Ovary (tissue), 7 donors: ENCODE measurements at regions not wholly inside any gene's neighbourhood (a gene's known extent, or its start where the extent isn't known, plus 50 kb on each side); places are given as distances from the start of the nearest gene placed in this dataset.

Experiments used
- DNase-seq, 5 donors: peaks; one replicate each; pipeline ENCODE4 v3.0.0-alpha.2; 2019 to 2020
- H3K27ac ChIP-seq, 2 donors: fragments of 200-600 bp; one replicate each; pipeline versions ENCODE4 v1.5.1 to v1.8.0; 2019 to 2022
- H3K27me3 ChIP-seq: fragments of 200-600 bp; one replicate; pipeline ENCODE4 v1.8.0; 2022
- H3K36me3 ChIP-seq: fragments of 200-600 bp; sonication (generic); one replicate; pipeline ENCODE4 v1.5.1; 2019
- H3K4me1 ChIP-seq: one replicate; pipeline ENCODE4 v1.8.1; 2013; ENCODE audit warnings: mild to moderate bottlenecking, moderate library complexity; ENCODE audit not compliant: insufficient read depth
- H3K4me3 ChIP-seq: fragments of 200-600 bp; sonication (generic); one replicate; pipeline ENCODE4 v1.5.1; 2017
- H3K9me3 ChIP-seq, 2 donors: fragments of 200-600 bp in 1 of 2; sonication (generic) in 1 of 2; one replicate each; pipeline versions ENCODE4 v1.5.1 to v1.8.1; 2013 to 2019; ENCODE audit warnings: mild to moderate bottlenecking in 1 of 2, moderate library complexity in 1 of 2
- CTCF ChIP-seq, 3 donors: fragments of 450-650 bp in 2 of 3; fragments of 200-600 bp in 1 of 3; IDR thresholded peaks; one replicate each; pipeline versions ENCODE4 v1.5.1 to v1.8.0; 2016 to 2022; ENCODE audit warnings: antibody characterized with exemption in 3 of 3, mild to moderate bottlenecking in 1 of 3
- EP300 ChIP-seq: sonication (generic); formaldehyde crosslinking; IDR thresholded peaks from one replicate; pipeline ENCODE4 v1.6.1; 2017; ENCODE audit warnings: antibody characterized with exemption
- POLR2A ChIP-seq: fragments of 450-650 bp; IDR thresholded peaks from one replicate; pipeline ENCODE4 v1.6.1; 2017; ENCODE audit warnings: antibody characterized with exemption, mild to moderate bottlenecking, moderate library complexity
- WGBS, 3 donors: extraction: QIAGEN DNeasy Blood & Tissue Kit in 1 of 3; methylation state at CpG; one replicate each; pipeline versions ENCODE4 v1.1.5 to v1.1.7; 2013 to 2017; 5-methylcytosine and 5-hydroxymethylcytosine counted together
- intact Hi-C, 4 donors: fragments of 100-400 bp; cut with DNase I; formaldehyde crosslinking; loops; one replicate each; pipeline versions ENCODE4 v1.11.0 to v1.15.1; 2022 to 2023
- donor health status: DM: no; HTN: no; CAD: no; lungs with moderate emphysema.
- donor health status: DM: no; HTN: no; CAD: no.
- donor health status: Bipolar disorder and iron deficiency.
- donor health status: DM: no; HTN: no; CAD: no.
- donor health status: DM: yes; HTN: yes; CAD: no.

DNA sequence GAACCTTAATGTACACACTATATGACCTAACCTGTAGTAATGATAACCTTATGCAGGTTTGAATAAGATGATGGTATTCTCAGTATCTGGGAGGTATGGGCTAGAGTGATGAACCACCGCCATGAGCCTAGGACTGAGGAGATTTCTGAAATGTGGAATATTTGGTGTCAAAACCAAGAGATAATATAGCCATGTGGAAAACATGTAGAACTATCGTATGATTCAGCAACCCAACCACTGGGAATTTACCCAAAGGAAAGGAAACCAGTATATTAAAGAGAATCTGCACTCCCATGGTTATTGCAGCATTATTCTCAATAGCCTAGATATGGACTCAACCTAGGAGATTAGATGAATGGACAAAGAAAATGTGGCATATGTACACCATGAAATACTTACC, 271.7 kb upstream of the BTG1 start:
- no peaks in the 10 kb centered on the region for H3K27me3 ChIP-seq
- TF ChIP-seq CTCF (IDR thresholded peaks at IDR 0.05) (no peak), EP300 (no peak), POLR2A (no peak)
- no peak overlapping the region for H3K27ac ChIP-seq
- H3K9me3 ChIP-seq = no peaks in the 10 kb centered on the region
- H3K4me1 ChIP-seq = no peaks in the 10 kb centered on the region
- WGBS, 3 donors = 94 to 100% (median 97%) methylated on average over 2 of the region's 2 CpGs
- intact Hi-C loops = no loop called here
- DNase-seq = no peak
- no peak overlapping the region for H3K4me3 ChIP-seq
- no peaks in the 10 kb centered on the region for H3K36me3 ChIP-seq

- Histone ChIP-seq H3K27ac (no peak overlapping the region), H3K27me3 (no peaks in the 10 kb centered on the region), H3K9me3 (no peaks in the 10 kb centered on the region), H3K36me3 (no peaks in the 10 kb centered on the region), H3K4me1 (no peaks in the 10 kb centered on the region), H3K4me3 (no peak overlapping the region)
- TF ChIP-seq EP300 (no peak), CTCF (IDR thresholded peaks at IDR 0.05) (no peak), POLR2A (no peak)
- DNase-seq = no peak
- intact Hi-C loops = no loop called here
- 63 to 78% (median 69%) methylated on average over 4 of the region's 4 CpGs for WGBS, 3 donors
Observed at GRCh38 chr12:92416385-92416812, 270.8 kb upstream of the BTG1 start.

DNA sequence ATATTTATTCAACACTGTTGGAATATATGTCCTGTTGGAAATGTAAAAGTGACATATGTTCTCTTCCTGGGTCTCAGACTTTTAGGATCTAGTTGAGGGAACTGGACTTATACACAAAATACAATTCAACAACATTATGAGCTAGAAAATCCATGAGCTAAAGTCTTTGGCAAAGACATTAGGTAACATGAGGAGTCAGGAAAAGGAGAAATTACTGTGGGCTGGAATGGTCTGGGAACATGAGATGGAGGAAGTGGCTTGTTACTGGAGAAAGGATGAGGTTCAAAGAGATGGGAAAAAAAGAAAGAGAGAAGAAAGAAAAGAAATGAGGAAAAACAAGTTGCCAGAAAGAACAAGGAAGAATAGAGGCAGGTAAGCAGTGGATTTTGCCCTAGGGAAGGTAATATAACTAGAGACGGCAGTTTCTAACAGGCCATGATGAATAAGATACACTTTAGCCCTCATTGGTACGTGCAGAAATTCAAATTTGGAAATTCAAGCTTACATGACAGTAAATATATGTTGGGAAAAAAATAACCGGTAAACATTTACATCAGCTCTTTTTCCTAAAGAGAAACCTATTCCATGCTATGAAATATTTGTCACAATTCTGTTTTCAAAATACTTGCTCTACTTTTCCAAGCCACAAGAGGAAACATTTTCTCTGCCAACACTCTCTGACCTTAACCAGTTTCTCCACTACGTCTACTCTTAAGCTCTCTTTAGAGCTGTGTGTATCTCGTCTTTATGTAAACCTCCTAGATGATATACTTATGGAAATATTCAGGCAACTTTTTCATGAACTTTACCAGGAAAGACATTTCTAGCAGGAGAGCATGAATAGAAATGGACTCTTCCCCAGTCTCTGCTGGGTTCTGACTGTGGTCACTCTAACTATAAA, 268.8 kb upstream of the BTG1 start:
- no peak for DNase-seq
- TF ChIP-seq EP300 = no peak
- TF ChIP-seq CTCF (IDR thresholded peaks at IDR 0.05) = peak in 2 of 3 donors; percentile 21 to 27
- WGBS, 3 donors = 33 to 47% (median 34%) methylated on average over 5 of the region's 5 CpGs
- Histone ChIP-seq H3K9me3 (no peaks in the 10 kb centered on the region), H3K27ac (no peak overlapping the region), H3K4me1 (no peaks in the 10 kb centered on the region), H3K4me3 (no peak overlapping the region), H3K36me3 (no peaks in the 10 kb centered on the region), H3K27me3 (no peaks in the 10 kb centered on the region)
- intact Hi-C loops = no loop called here

- no peak overlapping the region for H3K27ac ChIP-seq
- no peaks in the 10 kb centered on the region for H3K36me3 ChIP-seq
- H3K4me1 ChIP-seq = no peaks in the 10 kb centered on the region
- intact Hi-C loops = no loop called here
- DNase-seq = no peak
- WGBS, 3 donors = 97 to 99% (median 98%) methylated on average over 3 of the region's 3 CpGs
- no peaks in the 10 kb centered on the region for H3K9me3 ChIP-seq
- TF ChIP-seq EP300 = no peak
- TF ChIP-seq CTCF (IDR thresholded peaks at IDR 0.05) = no peak
- no peak for TF ChIP-seq POLR2A
- no peak overlapping the region for H3K4me3 ChIP-seq
- no peaks in the 10 kb centered on the region for H3K27me3 ChIP-seq
Observed at GRCh38 chr12:92413286-92413685, 267.6 kb upstream of the BTG1 start.
